GM10266 (cell line): ENCODE measurements at regions not wholly inside any gene's neighbourhood (a gene's known extent, or its start where the extent isn't known, plus 50 kb on each side); places are given as distances from the start of the nearest gene placed in this dataset.

Experiments used
- DNase-seq: peaks from one replicate; pipeline ENCODE4 v3.0.0; 2012; ENCODE audit errors: extremely low spot score
- TF ChIP-seq, protein P1 (sequence below): IDR thresholded peaks from 2 replicates; pipeline ENCODE4 v1.5.1; 2012; ENCODE audit warnings: mild to moderate bottlenecking, low read depth; ENCODE audit not compliant: control insufficient read depth, insufficient read depth; ENCODE audit errors: missing control alignments

DNA sequence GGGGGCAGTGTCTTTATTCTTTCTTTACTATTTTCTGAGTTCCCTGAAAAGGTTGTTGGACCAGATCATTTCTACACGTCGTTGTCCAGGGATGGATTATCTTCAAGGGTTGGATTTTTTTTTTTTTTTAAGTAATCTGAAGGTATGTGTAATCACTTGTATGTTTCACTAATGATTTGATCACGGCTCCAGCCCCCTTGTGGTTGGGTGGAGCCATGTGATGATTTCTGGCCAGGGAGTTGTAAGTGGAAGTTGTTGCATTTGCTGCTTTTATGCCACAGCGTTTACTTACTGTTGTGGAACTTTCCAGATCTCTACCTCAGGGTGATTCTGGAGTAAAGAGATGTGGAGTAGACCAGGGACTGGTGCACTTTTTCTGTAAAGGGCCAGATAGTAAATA, 390.3 kb downstream of the AACS start:
- TF ChIP-seq, protein P1, sequence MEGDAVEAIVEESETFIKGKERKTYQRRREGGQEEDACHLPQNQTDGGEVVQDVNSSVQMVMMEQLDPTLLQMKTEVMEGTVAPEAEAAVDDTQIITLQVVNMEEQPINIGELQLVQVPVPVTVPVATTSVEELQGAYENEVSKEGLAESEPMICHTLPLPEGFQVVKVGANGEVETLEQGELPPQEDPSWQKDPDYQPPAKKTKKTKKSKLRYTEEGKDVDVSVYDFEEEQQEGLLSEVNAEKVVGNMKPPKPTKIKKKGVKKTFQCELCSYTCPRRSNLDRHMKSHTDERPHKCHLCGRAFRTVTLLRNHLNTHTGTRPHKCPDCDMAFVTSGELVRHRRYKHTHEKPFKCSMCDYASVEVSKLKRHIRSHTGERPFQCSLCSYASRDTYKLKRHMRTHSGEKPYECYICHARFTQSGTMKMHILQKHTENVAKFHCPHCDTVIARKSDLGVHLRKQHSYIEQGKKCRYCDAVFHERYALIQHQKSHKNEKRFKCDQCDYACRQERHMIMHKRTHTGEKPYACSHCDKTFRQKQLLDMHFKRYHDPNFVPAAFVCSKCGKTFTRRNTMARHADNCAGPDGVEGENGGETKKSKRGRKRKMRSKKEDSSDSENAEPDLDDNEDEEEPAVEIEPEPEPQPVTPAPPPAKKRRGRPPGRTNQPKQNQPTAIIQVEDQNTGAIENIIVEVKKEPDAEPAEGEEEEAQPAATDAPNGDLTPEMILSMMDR: no peak
- DNase-seq: no peak

DNA sequence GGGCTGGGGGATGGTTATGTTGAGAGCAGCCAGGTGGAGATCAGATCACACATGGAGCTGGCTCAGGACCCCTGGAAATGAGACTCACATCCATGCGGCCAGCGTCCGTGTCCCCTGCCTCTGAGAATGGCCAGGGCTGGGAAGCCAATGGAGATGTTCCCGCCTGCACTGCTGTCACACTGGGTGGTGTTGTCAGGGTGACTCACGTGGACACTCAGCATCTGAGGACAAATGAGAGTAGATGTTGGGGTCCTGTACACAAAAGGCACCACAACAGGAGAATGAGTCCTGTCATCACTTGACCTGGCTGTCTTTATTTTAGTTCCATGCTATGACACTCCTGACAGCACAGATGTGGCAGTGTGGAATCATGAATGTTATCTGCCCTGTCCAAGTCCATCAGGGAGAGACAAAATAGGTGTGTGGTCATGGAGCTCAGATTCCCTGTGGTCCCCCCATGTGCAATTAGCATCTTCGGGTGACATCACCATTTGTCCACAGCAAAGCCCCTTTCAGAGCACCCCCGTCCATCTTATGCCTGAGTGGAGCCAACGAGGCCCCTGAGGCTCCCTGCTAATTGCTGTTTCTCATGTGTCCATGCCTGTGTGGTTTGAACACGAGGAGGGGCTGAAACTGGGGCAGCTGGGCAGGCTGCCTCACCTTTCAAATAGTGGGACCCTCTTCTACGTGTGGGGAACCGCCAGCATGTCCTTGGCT, 393.5 kb downstream of the AACS start:
- no peak for DNase-seq
- TF ChIP-seq, protein P1: no peak

DNA sequence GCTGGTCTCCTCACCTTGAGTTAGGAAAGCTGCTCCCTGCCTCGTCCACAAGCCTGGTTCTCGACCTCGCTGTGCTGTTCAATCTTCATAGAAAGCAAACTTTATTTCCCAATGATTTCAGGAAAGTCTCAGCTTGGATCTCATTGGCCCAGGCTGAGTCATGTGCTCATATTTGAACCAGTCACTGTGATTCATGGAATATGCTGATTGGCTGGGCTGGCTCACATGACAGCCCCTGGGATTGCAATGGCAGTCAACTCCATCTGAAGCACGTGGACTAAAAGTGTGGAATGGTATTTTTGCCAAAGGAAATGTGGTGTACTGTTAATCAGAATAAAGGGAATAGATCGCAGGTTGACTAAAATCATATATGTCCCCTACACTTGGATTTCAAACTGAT, 396.6 kb downstream of the AACS start:
- DNase-seq: no peak
- TF ChIP-seq, protein P1: no peak

DNA sequence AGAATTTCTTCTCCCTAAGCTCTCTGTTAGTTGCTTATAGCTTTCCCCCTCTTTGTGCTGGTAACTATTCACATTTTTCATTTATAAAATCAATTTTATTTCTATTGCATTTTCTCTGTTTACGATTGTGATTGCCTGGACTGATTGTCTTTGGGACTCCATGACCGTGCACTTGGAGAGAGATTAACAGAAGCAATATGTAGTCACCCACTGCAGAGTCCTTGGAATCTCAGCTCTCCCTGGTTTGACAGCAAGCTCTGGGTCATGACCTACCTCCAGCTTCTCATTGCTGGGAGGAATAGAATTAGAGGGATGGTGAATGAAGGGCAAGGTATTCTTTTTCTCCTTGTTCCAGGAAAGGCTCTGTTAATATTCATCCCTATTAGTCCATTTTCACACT, 398.2 kb downstream of the AACS start:
- DNase-seq: no peak
- TF ChIP-seq, protein P1: no peak

DNA sequence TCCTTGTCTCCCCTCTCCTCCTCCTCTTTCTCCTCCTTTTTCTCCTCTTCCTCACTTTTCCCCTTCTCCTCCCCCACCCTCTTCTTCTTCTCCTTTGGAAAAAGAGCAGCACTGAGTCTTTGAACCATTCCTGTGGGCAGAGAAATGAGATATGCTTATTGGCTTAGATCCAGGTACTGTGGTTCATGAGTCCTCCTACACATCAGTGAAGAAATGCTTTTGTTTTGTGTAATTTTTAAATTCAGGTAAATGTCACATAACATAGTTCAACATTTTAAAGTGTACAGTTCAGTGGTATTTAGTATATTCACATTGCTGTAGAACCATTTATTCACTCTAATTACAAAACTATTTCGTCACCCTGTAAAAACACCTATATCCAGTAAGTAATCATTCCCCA, 402.1 kb downstream of the AACS start:
- TF ChIP-seq, protein P1: no peak
- no peak for DNase-seq

DNA sequence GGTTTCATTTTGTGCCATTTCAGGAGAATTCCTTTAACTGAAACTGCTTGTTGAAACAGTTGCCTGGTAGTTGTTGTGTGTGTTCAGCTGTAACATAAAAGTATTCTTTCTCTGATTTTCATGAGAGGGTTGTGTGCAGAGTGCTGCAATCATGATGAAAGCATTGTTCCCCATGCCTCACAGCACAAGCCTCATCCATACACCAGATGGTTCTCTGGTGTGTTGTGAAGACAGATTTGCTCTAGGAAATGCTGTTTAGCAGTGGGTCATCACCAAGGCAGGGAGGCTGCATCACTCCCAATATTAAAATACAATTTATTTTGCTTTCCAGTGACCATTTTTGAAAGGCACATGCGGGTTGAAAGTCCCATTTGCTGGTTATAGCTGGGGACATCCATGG, 404.4 kb downstream of the AACS start:
- no peak for DNase-seq
- TF ChIP-seq, protein P1: no peak
